GM20431 (cell line): ENCODE measurements at regions not wholly inside any gene's neighbourhood (a gene's known extent, or its start where the extent isn't known, plus 50 kb on each side); places are given as distances from the start of the nearest gene placed in this dataset.
"Not testable (repeated sequence)": the region's sequence is repeated elsewhere in the genome, so short reads cannot be mapped to it uniquely, and the experiment has no call there.

Experiments
- in situ Hi-C: fragments of 300-500 bp; cut with MseI, MboI; formaldehyde crosslinking; loops from one replicate; pipeline ENCODE4 v1.15.0; 2020; ENCODE audit warnings: low sequenced_read_pairs; ENCODE audit not compliant: unreplicated experiment

DNA sequence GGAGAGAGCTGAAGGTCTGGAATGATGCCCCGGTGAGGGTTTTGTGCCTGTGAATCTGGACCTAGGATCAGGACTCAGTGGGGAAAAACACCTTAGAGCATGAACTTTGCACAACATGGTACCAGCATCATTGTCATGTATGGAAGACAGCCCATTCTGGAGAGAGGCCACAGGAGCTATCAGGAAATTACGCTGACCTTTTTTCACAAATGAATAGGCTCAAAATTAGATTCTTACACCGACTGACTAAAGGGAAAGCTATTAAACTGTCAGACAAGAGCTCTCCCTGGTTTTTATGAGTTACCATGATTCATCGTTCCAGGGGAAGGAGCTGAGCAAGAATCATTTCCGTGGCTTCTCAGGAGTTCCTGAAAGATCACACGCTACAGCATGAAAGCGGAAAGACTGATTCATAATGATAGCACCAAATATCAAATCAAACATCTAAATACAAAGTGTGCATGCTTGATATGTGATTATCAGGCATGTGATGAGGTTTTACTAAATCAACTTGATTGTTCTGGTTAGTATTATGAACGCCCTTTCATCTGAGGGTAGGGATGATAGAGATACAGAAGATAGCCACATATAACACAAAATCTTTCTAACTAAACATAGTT, 224.9 kb upstream of the SMLR1 start:
- in situ Hi-C loops, result no loop called here

DNA sequence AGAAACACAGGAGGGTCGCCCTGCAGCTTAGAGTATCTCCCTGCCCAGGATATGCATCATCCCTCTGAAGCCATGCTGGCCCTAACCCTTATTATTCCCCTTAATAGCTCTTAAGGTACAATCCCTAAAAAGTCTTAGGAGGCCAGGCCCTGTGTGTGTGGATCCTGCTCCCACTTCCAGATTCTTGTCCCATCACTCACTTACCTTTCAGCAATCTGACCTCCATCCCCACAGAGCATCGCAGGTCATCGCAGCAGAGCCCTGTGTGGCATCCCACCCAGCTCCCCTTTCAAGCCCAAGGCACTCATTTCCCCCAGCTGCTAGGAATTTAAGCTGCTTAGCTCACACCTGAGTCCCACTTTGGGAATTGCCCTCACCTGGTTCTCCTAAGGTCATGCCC, 223.8 kb upstream of the SMLR1 start:
- in situ Hi-C loops, result no loop called here

DNA sequence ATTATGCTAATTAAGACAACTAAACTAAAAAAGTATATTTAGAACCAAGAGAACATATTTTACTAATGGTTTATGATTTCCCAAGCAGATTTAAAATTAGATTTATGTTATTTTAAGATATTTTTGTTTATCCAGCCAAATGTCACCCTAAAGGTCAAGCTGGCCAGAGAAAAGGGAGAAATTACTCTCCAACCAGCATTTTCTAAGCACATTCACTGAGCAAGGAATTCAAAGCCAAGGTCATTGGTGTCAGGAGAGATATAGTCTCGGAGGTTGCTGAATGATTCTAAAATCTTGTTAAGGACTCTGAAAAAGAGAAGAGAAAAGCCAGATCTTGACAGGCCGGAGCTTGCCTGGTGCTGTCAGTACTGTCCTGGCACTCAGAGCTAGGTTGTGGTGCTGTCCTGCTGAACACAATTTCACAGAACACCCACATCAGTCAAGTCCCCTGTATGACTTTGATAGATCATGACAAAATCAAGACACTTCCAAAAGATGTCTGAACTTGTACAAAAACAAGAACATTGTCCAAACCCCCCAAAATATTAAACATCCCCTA, 222.3 kb upstream of the SMLR1 start:
- in situ Hi-C loops, result no loop called here

DNA sequence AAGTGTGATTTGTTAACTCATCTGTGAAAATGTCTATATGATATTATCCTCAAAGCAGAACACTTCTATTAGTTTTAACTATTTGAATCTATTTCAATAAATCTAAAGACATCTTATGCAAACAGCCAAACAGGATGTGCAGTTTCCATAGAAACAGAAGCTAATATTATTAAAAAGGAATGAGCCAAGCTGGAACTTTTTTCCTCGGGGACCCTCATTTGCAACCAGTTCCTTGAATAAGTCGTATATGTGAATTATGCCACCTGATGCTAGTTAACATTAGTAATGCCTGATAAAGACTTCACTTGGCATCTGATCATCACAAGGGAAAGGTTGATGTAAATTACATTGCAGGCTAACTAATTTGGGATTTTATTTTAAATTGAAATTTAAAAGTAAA, 216.9 kb upstream of the SMLR1 start:
- in situ Hi-C loops, result no loop called here

DNA sequence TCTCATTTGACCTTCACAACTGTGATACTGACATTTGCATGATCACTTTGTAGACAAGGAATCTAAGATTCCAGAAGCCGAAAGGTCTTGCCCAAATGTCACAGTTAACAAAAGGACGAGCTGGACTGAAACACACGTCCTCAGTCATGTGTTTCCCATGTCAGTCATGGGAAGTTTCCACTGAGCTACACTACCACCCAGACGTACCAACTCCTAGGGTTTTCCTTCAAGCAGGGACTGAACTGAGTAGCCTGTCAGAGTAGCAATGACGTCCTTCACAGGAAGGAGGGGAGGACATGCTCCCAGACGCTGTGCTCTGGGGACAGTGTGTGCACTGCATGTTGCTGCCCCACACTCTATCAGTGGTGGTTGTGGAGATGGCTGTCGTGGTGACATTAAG, 215.8 kb upstream of the SMLR1 start:
- in situ Hi-C loops, result no loop called here

DNA sequence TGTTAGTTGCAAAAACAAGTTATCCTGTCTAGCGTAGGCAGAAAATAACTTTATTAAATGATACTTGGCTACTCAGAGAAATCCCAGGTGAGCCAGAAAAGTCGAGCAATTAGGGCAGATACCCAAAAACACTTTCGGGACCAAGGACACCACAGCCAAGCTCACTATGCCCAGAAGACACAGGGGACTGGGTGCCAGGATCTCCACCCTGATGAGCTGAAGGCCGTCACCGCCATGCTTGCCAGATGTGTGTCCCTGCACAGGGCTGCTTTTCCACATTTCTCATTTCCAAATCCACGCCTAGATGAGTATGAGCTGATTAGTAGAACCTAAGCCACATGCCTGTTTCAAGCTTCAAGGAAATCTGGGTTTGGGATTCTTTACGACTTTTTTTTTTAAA, 214.0 kb upstream of the SMLR1 start:
- in situ Hi-C loops, result no loop called here

DNA sequence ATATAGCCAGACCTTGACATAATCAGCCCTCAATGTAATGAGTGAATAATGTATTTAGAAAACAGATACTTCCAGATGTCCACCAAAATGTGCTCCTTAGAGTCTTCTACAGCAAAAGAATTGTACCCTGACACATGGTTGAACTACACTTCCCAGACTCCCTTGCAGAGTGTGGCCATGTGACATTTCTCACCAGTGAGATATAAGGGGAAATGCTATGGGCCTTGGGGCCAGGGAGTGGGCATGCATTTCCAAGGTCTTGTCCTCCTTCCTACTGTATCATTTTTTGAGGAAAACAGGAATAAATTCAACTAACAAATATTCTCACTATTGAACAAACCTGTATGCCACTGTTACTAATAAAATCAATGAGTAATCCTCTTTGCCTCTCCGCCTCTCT, 211.4 kb upstream of the SMLR1 start:
- in situ Hi-C loops, result no loop called here

DNA sequence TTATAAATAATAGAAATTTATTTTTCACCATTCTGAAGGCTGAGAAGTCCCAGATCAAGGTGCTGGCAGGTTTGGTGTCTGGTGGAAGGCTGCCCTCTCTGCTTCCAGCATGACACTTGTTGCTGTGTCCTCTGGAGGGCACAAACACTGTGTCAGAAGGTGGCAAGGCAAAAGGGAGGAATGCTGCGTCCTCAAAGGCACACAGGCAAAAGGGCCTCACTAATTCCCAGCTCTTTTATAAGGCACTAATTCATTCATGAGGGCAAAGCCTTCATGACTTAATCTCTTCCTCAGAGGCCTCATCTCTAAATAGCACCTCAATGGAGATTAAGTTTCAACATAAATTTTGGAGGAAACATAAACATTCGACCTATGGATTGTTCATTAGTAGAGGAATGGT, 209.5 kb upstream of the SMLR1 start:
- in situ Hi-C loops, result no loop called here

DNA sequence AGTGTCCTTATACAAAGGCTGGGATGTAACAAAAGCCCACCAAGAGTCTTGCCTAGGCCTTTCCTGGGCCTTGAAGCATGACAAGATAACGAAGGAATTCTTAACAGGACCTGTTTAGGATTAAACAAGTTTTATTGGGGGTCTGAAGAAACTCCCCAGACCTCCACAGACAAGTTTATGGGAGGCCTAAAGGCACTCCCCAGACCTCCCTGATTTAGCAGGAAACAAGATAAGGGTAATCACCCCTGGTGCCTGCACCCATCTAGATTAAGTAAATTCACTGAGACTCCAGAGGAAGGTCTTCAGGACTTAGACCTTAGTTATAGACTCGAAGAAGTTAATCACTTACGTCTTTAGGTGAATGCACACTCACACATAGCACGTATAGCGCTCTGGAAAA, 208.4 kb upstream of the SMLR1 start:
- in situ Hi-C loops, result not testable (repeated sequence)

DNA sequence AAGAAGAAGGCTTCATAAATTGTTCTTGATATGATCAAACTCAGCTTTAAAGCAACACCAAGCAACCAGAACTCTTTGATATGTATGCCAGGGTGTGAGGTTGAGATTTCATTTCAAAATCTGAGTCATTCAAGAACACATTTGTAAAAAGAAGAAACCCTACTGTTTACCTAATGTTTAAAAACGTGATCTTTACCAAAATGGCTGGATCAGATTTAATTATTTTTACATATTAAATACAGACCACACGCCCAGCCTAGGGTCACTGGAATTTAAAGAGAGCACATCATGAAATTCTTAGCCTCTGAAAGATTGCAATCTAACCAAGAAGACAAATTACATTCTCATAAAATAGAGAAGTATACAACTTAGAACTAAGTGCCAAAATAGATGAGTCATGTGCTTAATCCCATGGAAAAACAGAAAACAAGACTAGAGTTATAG, 206.8 kb upstream of the SMLR1 start:
- in situ Hi-C loops, result no loop called here

DNA sequence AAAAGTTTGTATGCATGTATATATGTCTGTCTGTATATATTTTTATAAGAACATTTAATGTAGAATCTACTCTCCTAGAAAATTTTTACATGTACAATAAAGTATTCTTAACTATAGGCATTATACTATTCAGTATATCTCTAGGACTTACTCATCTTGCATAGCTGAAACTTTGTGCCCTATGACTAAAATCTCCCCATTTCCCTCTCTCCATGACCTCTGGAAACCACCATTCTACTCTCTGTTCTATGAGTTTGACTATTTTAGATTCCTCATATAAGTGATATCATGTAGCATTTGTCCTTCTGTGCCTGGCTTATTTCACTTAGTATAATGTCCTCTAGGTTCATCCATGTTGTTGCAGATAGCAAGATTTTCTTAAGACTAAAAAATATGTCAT, 205.1 kb upstream of the SMLR1 start:
- in situ Hi-C loops, result no loop called here

DNA sequence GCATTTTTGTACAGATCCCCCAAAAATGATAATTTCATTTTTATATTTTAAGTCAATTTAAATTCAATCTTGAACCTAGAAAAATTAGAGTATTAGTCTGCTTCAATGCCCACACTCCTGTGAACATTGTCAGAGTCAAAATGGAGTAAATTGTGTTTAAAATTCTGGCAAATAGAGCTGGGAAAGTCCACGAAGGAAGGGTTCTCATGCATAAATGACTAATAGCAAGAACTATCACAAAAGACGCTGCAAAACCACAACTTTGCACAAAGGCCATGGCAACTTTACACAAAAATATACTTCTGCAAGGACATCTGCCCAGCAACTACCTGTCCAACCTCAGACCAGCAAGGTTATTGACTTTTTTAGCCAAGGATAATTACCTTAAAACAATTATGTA, 203.2 kb upstream of the SMLR1 start:
- in situ Hi-C loops, result no loop called here

DNA sequence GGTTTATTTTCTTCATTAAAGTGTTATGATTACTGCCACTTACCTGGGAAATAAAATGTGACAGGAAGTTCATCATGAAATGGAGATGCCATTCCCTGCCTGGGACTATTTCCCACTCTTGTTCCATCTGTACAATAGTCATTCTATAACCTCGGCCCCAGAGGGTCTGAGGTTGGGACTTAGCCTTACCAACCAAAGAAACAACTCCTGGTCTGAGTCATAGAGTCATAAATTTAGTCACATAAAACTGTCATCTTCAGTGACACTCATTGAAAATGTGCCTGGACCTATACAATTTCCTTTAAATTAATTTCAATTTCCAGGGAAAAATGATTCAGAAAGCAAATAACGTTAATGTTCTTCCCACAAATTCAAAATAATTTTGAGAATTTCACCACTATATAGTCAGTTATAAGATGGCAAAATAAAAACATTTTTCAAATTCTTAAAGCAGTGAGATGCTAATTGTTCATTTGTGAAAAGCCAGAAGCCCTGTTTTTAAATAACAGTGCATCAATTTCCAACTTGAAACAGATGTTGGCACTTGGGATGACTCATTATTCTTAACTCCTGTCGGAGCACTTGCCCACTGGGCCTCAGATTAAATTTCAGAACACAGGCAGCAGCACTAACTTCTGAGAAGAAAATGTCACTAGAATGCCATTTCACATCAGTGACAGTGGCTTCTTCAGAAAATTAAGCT, 201.2 kb upstream of the SMLR1 start:
- in situ Hi-C loops, result no loop called here

DNA sequence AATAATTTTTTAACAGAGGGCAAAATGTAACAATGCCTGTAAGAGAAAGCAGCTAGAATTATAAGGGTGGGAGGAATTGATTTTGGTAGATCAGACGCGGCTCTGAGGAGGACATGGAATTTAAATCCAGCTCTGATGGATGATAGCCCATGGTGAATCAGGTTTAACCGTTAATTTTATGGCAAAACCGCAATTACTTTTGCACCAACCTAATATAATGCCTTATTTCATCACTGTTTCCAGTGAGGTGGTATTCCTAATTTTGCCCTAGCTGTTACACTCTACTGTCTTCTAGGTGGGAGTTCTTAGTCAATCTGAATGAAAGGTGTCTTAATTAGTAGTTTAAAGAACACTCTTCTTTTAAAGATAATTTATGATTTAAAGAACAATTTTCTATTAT, 198.3 kb upstream of the SMLR1 start:
- in situ Hi-C loops, result no loop called here

DNA sequence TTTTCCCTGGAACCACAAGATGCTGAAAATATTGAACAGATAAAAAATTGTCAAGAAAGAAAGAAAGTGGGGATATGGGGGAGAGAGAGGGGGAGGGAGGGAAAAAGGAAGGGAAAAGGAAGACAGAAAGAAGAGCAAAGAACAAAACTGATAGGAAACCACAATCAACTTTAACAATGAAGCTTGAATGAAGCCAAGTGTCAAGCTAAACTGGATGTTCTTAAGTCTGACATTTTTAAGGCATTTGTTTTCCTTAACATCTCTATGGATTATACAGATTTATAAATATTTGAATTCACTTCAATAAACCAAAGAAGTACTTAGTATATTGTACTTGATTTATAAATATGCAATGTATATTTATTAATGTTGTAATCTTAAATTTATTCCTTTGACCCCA, 197.6 kb upstream of the SMLR1 start:
- in situ Hi-C loops, result no loop called here

DNA sequence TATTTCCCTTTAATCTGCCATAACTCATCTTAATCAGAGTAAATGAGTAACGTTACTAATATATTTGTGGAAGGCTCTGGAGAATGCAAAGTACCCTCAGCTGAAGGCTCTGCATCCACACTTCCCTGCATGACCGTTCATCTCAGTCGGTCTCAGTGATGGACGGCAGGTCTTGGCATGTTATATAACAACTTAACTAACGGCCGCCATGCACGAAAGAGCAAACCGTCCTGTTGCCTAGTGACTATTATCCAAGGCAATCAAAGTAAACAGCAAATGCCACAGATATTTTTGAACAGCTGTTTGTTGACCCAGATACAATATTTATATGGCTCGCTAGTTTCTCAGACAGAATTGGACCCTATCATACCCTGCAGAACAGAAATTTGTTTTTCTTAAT, 194.9 kb upstream of the SMLR1 start:
- in situ Hi-C loops, result no loop called here

DNA sequence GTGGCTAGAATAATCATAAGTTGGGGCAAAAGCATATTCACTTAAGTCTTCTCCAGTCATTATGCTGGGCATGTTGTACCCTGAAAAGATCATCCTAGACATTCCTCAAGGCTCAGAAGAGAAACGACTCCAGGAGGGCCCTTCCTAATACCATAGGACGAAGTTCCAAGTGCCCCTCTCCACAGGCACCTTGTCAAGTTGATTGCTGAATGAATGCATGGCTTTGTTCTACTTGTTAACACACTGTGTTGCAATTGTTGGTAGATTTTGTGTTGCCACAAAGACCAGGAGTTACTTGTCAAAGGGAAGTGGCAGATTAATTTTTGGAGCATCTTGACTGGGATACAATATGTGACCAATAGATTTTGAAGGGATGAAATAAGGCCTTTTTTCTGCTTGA, 194.3 kb upstream of the SMLR1 start:
- in situ Hi-C loops, result no loop called here

DNA sequence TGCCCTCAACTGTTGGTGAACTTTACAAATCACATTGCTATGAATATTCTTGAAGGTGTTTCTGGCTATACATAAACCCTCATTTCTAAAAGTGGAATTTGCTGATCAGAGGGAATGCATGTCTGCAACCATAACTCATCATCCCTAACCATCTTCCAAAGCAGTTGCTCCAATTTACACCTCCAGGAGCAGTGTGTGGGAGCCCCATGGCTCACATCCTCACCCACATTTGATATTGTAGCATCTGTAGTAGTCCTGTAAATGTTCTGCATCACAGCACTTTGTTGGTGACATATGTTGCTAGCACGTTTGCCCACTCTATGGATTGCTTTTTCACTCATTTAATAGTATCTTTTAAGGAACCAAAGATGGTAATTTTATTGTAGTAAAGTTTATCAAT, 183.8 kb upstream of the SMLR1 start:
- in situ Hi-C loops, result no loop called here

DNA sequence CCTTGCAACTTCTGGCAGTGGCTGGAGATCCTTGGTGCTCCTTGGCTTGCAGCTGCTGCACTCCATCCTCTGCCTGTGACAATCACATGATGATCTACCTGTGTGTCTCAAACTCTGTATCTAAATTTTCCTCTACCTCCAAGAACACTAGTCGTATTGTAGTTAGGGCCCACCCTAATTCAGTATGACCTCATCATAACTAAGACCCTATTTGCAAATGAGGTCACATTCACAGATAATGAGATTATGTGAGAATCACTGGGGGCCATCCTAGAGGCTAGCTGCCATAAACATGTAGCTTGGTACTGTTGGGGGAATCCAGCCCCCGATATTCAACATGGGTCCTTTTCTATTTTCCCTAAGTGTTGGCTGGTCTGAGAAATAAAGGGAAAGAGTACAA, 183.0 kb upstream of the SMLR1 start:
- in situ Hi-C loops, result no loop called here

DNA sequence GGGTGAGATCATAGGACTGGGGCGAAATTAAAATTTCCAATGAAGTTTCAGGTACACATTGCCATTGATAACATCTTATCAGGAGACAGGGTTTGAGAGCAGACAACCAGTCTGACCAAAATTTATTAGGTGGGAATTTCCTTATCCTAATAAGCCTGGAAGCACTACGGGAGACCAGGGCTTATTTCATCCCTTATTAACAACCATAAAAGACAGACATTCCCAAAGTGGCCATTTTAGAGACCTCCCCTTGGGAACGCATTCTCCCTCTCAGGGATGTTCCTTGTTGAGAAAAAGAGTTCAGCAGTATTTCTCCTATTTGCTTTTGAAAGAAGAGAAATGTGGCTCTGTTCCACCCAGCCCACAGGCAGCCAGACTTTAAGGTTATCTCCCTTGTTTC, 182.4 kb upstream of the SMLR1 start:
- in situ Hi-C loops, result not testable (repeated sequence)

DNA sequence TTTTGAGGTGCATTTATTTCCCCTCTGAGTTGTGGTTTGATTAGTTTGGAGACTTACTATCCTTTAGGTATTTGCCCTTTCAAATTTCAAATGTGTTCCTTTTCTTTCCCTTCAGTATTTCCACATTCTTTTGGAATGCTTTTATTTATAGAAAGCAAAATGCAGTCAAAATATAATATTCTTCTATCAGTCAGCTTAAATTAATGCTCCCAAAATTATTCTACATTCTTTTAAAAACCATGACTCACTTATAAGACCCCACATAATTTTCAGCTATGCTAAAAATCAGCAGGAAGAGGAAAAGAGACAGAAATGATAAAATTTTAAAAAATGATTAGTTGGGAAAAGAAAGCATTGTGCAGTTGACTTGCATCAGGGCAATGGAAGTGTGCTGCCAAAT, 180.0 kb upstream of the SMLR1 start:
- in situ Hi-C loops, result no loop called here

DNA sequence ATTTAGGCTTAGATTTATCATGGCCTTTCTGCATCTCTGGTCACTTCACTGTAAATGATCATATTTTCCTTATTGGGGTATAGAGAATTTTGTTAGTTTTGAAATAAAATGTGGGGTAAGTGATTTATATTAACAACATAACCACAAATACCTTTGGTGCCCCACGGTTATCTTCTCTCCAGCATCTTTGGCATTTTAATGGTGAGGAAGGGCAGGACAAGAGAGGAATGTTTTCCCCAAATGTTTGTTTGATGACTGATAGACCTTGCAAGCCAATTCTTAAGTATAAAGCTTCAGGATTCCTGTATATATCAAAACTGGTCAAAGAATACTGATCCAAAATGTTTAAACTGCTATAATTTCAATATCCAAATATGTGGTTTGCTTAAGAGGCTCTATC, 171.6 kb upstream of the SMLR1 start:
- in situ Hi-C loops, result no loop called here
